NCI-H69 (cell line): ENCODE measurements at regions not wholly inside any gene's neighbourhood (a gene's known extent, or its start where the extent isn't known, plus 50 kb on each side); places are given as distances from the start of the nearest gene placed in this dataset.
A peak's percentile ranks its signal among the peaks of the same experiment; 100 is the strongest.
"Not testable (repeated sequence)": the region's sequence is repeated elsewhere in the genome, so short reads cannot be mapped to it uniquely, and the experiment has no call there.

ENCODE experiments used
- DNase-seq: peaks from one replicate; lab custom pipeline; 2025; lab: John Stamatoyannopoulos, UW

DNA sequence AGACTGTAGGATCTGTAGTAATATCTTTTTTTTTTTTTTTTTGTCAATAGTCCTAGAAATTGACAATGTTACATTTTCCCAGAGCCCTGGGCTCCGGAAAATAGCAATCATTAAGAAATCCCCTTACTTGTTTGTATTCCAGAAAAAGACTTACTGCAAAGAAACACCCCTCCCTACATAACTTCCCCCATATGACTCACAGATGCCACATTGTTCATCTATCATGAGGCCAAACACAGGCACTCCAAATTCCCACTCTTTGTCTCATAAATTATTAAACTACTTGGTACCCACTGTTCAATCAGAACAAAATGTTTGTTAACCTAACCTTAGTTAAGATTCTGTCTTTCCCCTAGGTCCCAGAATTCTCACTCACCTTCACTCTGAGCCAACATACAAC lies 53.5 kb downstream of the TEX51 start:
- no peak for DNase-seq

DNA sequence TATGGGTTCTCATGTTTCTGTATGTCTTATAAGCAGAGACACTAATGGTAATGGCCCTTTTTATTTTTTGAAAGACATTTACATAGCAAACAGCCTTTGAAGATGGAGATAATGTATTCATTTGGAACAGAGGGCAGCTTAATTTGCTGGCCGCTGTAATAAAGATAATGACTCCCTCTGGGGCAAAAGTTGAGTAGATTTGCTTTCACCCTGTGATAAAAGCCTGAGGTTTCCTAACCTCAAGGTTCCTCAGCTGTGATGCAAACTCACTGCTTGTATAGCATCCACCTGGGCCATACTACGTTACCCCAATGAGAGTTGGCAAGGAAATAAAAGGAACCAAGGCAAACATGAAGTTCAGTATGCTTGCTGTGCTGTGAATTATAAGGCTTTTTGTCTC lies 54.8 kb downstream of the TEX51 start:
- DNase-seq = no peak

DNA sequence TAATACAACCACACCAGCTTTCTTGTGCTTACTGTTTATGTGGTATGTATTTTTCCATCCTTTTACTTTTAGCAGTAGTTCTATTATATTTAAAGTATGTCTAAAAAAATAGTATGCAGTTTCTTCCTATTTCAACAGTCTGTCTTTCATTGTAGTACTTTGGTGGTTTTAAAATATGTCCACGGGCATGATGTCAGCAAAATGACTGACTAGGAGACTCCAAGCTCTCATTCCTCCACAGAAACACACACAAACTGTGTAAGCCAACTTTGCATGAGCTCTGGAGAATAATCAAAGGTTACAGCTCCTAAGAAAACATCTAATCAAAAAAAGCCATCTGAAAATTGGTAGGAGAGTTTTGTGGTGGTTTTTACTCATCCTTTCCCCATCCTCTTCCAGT lies 56.1 kb downstream of the TEX51 start:
- DNase-seq = no peak

DNA sequence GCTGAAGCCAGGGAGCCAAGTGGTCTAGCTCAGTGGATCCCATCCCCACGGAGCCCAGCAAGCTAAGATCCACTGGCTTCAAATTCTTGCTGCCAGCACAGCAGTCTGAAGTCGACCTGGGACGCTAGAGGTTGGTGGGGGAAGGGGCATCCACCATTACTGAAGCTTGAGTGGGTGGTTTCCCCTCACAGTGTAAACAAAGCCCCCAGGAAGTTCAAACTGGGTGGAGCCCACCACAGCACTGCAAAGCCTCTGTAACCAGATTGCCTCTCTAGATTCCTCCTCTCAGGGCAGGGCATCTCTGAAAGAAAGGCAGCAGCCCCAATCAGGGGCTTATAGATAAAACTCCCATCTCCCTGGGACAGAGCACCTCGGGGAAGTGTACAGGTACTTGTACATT lies 58.1 kb downstream of the TEX51 start:
- DNase-seq = not testable (repeated sequence)

DNA sequence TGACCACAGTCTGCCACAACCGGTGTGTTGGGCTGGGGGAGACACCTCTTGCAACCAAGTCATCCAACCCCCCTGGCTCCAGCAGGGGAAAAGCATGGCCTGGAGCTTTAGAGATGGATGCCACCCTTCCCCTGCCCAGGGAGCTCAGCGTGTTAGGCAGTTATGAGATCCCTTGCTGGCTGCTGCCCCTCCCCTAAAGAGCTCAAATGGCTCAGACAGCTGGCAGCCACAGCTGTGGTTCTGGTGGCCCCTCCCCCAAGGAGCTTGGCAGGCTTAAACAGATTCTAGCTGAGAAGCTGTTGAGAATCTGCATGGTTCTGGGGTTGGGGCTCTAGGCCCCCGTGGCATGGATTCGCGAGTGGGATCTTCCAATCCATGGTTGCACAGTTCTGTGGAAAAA lies 64.7 kb downstream of the TEX51 start:
- DNase-seq = no peak

DNA sequence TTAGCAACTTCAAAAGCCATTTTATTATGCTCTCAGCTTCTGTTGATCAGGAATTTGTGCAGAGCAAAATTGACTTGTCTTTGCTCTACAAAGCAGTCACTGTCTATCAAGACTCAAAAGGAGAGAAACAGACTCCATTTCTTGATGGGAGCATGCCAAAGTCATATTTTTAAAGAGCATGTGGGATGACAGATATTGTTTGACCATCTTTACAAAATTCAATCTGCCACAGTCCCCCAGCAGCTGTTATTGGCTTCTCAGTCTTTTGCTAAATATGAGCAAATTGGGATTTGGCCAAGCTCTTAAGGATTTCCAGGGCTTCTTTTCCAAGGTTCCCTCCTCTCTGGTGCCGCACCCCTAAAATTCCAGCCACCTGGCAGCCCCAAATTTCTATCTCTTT lies 67.9 kb downstream of the TEX51 start:
- no peak for DNase-seq

DNA sequence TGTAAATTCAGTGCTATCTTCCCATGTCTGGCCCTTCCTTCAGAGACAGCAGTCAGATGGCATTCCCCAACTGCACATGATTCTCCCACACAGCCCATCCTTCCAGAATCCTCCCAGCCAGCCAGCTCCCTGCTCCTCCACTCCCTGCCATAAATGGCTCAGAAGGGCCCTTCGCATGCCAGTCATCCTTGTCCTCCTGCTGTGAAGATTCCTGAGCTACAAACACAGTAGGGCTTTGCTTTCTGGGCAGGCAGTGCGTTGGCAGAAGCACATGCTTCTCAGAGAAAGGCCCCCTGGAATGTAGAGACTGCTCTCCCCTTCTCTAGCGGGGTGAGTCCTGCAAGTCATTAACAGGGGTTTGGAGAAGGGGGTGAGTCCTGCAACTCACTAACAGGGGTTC lies 71.9 kb downstream of the TEX51 start:
- no peak for DNase-seq

DNA sequence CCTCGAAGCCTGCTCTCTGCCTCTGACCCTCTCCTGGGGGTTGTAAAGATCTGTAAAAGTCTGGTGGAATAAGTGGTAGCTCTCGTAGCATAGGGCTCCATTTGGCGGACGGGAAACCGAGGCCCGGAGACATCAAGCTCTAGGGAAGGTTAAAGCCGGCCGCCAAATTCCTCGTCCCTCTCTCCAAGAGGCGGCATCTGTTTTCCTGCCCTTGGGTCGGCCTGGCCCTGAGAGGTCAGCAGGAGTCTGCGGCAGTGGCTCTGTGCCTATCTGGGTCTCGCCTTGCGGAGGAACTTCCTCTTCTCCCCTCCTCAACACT lies 72.4 kb downstream of the TEX51 start:
- DNase-seq = no peak

DNA sequence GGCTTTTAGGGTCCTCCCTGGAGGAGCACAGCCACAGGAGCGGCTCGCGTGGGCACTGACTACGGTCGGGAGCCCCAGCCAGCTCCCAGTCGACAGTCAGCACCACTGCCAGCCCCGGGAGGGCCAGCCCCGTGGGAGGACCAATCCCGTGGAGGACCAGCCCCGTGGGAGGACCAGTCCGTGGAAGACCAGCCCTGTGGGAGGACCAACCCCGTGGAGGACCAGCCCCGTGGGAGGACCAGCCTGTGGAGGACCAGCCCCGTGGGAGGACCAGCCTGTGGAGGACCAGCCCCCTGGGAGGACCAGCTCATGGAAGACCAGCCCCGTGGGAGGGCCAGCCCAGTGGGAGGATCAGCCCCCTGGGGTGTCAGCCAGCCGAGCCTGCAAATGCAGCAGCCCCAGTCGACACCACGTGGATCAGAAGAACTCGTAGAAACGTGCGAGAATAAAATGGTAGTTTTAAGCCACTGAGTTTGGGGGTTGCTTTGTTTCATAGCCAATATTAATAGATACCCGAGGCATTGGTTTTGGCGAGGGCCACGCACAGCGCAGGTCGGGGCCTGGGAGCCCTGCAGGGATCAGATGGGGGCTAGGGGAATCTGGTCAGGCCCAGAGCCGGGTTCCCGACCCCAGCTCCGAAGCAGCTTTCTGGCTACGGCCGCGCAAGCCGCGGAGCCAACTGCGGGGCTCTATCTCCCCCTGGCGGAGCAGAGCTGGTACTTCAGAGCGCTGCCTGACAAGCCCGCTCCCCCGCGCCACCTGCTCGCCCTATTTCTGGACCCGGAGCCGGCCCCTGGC lies 73.0 kb downstream of the TEX51 start:
- peak; percentile 14 for DNase-seq

DNA sequence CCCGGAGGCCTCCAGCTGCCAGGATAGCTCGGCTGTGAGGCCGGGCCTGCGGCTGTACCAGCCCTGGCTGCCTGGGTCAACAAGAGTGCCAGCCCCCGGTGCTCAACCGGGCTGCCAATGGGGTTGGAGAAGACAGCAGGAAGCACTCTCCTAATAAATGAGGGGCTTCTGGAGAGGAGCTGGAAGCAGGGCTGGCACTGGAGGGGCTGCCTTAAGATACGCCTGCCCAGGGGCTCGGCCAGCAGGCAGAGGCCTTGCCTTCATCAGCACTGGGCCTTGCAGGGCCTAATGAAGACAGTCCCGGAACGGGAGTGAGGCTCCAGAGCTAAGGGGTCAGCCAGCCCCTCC lies 73.6 kb downstream of the TEX51 start:
- DNase-seq = no peak

DNA sequence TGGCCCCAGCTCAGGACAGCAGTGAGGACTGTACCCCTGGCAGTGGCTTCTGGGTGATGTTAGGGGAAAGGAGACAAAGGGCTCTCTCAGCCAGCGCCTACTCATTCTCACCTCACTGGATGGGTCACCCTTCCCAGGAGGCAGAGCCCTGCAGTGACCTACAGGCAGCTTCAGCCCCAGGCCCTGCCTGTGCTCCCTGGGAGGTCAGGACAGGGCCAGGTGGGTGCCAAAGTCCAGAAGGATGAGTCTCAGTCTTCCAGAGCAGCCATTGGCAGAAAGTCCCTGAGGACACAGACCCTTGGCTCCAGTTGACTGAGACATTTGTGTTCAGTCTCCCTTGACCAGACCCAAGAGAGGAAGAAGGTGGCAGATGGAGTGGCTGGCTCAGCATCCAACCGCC lies 75.1 kb downstream of the TEX51 start:
- no peak for DNase-seq

DNA sequence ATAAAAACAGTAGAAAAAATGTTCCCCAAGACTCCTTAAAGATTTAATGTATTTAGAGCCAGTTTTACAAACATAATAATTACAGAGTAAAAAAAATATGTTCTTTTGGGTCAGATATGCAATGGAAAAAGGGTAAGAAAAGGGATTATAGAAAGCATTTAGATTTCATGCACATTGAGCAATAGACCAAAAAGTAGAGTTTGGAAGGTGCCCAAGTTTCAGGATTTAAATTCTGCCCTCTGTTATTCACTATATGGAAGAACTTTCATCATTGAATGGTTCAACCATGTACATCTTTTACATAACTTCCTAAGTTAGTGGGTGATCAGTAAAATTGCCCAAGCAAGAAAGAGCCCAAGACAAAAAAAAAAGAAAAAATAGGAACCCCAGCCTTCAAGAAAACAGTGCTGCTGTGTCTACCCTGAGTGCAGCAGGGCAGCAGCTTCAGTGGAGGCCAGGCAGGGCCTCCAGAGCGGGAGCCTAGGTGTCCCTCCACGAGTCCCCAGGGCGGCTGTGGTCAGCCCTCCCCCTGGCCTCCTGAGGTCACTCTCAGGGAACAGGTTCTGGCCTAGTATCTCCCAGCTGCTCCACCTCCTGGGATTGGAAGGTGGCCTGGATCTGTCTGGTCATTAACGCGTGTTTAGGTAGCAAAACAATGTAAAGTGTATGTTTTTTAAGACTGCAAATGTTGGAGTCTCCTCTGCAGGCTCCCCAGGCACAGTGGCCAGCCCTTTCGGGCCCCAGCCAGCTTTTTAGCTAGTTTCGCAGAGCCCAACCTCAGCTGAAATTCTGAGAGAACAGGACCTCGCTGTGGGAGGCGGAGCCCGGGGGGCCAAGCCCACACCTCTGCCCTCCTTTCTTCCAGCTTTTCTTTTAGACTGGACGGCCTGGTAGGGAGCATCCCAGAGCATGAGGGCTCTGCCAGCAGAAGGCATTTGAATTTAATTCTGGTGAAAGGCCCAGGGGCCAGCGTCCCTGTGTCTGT lies 77.3 kb downstream of the TEX51 start:
- DNase-seq = no peak

DNA sequence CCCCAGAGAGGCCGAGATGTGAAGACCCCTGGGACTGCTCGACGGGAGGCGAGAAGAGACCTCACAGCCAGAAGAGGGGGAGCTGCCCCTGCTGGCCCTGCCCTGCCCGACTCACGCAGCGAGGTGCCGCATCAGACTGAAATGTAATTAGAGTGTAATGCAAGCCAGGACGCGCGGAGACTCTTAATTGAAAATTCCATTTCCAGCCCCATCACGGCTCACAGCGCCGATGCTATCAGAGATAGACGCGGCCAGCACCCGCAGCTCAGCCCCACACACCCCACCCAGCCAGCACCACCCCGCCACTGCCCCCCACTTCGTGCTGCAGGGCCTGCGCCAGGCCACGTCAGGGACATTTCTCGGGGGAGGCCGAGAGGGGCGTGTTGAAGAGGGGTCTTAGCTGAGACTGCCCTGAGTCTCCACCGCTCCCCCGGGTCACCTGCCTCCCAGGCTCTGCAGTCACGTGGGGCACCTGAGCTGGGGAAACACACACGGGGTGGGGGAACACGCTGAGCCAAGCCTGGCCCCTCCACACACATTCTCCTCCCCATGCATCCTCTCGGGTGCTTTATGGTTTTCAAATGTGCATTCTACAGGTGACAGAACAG lies 78.1 kb downstream of the TEX51 start:
- DNase-seq = no peak

DNA sequence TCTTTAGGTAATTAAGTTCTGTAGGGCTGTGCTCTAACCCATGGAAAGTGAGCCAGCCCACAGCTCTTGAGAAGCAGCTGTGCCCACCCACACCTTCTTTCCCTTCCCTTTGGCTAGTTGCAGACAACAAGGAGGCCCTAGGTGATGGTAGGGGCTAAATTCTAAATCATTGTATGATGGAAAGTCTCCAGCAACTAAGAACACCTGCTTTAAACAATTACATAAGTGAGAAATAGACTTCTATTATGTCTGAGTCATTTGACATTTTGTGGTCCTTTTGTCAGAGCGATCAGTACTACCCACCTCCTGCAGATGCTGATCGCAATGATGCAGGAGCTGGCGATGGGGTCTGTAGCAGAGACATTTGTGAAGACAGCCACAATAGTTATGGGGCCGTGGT lies 79.6 kb downstream of the TEX51 start:
- no peak for DNase-seq

DNA sequence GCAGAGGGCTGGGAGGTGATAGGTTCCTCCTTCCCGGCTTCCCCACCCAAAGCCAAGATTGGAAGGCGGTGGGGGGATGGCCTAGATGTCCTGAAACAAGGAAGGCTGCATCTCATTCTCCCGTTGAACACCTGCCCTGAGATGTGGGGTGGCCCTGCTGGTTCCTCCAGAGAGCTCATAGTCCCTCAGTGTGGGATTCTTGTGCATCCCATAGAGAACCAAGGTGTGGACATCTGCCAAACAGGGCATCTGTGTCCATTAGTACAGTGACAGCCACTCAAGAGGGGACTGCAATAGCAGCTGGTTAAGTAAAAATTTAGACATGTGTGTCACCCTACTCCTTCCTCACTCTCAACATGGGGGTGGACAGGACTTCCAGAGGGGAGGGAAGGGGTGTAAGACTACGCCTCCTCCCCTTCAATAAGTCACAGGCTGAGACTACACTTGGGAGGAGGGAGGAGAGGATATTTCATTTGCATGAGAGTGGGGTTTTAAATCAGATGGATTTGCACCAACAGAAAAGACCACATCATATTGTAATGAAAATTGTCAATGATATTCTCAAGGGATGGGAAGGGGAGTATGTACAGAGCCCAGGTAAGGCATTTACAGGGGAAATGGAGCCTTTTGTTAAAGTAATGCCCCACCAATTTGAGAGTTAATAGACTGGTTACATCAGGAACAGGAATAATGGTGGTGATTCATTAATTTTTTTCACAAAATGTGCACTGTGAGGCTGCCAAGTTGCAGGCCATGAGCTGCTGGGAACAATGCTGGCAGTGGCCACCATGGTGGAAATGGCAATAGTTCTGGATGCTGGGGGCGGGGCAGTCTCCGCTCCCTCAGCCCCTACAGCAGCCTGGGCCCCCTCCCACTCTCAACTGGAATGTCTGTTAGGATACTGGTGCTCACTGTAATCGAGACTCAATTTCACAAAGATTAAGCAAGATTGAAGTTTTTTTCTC lies 80.6 kb downstream of the TEX51 start:
- no peak for DNase-seq

DNA sequence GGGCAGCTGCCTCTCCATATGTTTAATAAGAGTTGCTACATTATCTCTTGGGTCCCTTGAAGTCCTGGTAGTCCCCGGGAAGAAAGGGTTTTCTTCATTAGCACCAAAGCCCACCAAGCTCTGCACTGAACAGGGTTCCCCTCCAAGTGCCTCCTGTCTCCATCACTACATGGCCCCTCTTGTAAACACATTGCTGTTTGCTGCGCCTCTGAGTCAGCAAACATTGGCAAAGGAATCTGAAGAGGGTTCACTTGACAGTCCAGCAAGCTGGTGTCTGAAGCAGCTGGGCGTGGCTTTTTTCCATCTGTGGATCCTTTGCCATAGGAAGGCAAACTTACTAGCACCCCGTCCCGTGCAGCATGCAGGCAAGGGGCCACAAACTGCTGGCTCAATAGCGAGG lies 82.8 kb downstream of the TEX51 start:
- DNase-seq = no peak

DNA sequence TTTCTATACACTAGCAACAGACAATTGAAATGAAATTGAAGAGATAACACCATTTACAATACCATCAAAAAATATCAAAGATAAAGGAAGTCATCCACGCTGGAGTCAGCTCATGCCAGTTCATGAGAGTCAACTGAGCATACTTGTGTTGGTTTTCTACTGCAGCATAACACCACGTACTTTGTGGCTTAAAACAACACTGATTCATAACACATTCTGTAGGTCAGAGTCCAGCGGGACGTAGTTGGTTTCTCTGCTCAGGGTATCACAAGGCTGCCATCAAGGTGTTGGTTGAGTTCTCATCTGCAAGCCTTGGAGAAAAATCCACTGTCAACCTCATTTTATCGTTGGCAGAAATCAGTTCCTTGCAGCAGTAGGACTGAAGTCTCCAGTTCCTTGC lies 84.2 kb downstream of the TEX51 start:
- DNase-seq = no peak

DNA sequence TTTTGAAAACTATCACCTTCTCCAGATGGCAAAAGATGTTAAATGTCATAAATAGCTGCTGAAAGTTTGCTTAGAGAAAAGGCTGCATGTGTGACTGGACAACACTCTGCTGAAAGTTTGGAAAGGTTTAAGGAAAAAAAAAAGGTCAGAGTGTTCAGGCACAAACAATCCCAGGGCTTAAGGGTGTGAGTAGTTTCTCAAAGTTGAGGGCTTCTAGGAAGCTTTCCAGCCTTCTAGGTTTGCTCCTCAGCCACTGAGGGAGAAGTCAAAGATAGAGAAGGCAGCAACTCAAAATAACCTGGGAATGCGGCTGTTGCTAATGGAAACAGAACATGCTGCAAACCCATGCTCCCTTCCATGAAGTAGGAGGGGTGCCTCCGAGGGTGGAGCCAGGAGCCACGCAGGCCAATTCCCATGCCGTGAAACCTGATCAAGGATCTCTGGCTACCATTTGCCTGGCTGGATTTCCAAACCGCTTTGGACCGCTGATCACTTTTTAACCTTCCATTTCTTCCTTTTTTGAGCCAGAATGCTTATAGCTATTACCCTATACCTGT lies 88.0 kb downstream of the TEX51 start:
- DNase-seq = no peak

DNA sequence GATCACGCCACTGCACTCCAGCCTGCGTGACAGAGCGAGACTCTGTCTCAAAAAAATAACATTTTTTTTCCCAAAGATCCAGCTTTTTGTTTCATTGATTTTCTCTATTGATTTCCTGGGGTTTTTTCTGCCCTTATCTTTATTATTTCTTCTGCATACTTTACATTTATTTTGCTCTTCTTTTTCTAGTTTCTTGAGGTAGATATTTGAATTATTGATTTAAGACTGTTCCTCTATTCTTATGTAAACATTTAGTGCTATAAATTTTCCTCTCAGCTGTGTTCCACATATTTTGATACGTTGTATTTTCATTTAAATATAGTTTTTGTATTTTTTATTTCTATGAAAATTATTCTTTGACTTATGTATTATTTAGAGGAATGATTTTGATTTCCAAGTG lies 89.8 kb downstream of the TEX51 start:
- DNase-seq = no peak

DNA sequence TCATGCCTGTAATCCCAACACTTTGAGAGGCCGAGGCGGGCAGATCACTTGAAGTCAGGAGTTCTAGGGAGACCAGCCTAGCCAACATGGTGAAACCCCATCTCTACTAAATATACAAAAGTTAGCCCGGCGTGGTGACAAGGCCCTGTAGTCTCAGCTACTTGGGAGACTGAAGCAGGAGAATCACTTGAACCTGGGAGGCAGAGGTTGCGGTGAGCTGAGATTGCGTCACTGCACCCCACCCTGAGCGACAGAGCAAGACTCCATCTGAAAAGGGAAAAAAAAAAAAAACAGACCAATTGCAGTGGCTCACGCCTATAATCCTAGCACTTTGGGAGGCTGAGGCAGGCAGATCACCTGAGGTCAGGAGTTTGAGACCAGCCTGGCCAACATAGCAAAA lies 90.4 kb downstream of the TEX51 start:
- not testable (repeated sequence) for DNase-seq

DNA sequence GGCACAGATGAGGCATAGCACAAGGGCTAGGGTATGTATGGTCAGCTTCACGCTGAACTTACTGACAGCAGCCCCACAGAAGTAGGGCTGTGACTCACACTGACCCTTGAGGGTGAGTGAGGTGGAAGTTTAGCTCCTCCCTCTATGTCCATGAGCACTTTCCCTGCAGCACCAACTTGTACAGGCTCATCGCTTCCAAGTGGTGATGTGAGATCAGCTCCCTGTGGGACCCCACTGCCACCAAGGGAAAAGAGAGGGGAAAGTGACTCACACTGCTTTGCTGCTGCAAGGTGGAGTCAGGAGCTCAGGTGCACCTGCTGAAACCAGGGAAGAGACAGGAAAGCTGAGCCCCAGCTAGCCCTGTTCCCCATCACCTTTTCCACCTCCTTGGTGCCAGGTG lies 91.5 kb downstream of the TEX51 start:
- no peak for DNase-seq
